ENCODE measurements at regions not wholly inside any gene's neighbourhood (a gene's known extent, or its start where the extent isn't known, plus 50 kb on each side); places are given as distances from the start of the nearest gene placed in this dataset.
"Not testable (repeated sequence)": the region's sequence is repeated elsewhere in the genome, so short reads cannot be mapped to it uniquely, and the experiment has no call there.

- no peak for DNase-seq
Measured at GRCh38 chr3:105982207-105982606, 113.4 kb upstream of the CBLB start.

GRCh38 chr3:105984837-105985236 lies 116.0 kb upstream of the CBLB start:
- no peak for DNase-seq

DNA sequence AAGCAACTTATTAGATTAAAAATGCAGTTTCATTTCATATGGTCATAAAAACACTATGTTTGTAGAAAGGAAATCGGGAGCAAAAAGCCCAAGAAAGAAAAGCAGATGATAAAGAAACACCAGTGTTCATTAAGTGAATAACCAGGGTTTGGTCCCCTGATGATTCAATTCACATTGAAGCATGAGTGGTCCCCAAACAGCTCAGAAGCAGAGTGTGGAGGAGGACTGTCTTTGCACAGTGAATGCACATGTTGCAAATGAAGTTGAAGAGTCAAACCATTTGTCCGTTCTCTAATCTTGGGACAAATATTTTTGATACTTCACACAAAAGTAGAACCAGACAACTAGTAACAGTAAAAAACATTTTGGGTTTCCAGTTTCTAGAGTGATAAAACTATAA lies 117.5 kb upstream of the CBLB start:
- not testable (repeated sequence) for DNase-seq

- no peak for DNase-seq
Measured at GRCh38 chr3:105987809-105988208, 119.0 kb upstream of the CBLB start.

DNA sequence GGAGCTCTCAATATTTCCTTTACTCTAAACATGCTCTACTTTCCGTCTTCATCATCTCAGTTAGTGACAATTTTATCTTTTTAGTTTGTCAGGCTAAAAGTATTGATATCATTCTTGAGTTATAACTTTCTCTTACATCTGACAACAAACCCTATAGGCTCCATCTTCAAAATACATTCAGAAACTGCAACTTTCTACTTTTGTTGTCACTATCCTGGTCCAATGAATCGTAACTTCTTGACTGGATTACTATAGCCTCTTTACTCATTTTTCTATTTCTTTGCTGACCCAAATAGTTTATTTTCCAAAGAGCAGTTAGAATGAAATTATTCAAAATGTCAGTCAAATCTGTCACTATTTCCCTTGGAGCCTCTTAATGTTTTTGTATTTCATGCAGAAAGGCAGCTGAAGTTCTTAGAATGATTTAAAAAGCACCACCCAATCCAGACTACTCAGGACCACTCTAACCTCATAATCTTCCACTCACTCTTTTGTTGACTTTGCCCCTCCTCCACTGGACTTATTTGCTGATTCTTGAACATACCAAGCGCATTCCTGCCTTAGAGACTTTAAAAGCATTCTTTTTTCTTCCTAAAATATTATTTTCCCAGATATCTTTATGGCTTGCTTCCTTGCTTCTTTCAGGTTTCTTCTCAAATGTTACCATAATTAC lies 119.9 kb upstream of the CBLB start:
- no peak for DNase-seq

- no peak for DNase-seq
Measured at GRCh38 chr3:105996781-105997180, 128.0 kb upstream of the CBLB start.

GRCh38 chr3:105997466-105997799 lies 128.6 kb upstream of the CBLB start:
- DNase-seq: no peak

GRCh38 chr3:105997800-105998526 lies 129.2 kb upstream of the CBLB start:
- DNase-seq: no peak

DNA sequence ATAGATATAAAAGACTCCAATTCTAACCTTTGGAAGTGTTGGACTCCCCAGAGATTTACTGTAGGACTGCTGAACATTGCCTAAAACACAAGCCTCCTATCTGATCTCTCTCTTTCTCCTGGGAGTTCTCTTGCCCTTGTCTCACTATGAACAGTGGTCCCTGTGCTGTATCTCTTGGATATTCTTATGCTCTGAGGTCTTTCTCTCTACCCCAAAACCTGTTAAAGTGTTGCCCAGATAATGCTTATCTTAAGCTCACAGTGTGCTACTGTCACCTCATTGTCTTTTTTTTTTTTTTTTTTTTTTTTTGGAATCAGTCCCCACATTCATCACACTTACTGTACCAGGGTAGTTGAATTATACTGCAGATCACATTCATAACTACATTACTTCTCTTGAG lies 131.0 kb upstream of the CBLB start:
- no peak for DNase-seq

DNA sequence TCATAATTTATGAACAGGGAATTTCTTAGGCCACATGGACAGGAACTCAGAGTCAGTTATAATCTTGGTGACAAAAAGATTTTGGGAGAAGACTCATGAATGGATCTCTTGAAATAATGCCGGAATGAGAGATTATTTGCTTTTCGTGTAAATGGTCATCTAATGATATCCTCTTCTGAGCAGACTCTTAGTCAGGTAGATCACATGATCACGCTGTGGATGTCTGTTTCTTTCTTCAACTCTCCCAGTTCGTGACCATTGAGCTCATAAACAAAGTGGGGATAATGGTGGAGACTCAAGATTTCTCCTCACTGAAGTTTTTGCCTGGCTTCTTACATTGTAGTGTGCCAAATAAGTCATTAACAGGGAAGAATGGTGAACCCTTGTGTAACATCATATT lies 133.1 kb upstream of the CBLB start:
- no peak for DNase-seq

DNA sequence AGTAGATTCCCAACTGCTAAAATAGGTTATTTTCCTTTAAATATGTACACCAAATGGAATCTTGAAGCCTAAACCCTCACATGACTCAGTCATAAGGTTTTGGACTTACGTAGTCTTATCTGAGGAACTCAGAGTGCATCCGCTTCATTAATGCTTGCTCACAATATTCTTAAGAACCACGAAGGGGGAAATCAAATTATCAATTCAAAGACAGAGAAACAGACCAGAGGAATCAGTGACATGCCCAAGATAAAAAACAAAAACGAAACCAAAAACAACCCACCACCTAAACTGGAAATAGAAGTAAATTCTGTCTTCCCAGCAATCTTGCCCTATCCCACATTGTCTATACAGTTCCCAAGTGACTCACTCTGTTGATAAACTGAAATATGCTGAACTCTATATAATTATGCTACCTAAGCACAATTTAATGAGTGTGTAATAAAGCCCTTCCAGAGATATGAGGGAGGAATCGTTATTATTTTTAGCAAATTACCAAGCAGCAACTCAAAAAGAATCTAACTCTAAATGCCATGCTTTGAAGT lies 135.4 kb upstream of the CBLB start:
- DNase-seq: no peak

- DNase-seq: no peak
Measured at GRCh38 chr3:106004826-106005225, 136.0 kb upstream of the CBLB start.

DNA sequence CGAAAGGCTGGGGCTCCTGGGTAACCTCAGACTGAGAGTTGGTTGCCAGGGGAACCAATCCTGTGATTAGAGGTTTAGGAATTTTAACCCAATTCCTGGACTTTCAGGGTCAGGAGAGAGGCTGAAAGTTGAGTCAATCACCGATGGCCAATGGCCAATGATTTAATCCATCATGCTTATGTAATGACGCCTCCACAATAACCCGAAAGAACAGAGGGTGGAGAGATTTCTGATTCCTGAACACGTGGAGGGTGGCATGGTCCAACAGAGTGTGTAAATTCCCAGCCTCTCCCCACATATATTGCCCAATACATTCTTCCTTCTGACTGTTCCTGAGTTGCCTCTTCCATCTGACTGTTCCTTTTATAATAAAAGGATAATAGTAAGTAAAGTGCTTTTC lies 137.2 kb upstream of the CBLB start:
- DNase-seq: no peak

GRCh38 chr3:106006571-106006970 lies 137.8 kb upstream of the CBLB start:
- no peak for DNase-seq

- no peak for DNase-seq
Measured at GRCh38 chr3:106007512-106007911, 138.7 kb upstream of the CBLB start.

DNA sequence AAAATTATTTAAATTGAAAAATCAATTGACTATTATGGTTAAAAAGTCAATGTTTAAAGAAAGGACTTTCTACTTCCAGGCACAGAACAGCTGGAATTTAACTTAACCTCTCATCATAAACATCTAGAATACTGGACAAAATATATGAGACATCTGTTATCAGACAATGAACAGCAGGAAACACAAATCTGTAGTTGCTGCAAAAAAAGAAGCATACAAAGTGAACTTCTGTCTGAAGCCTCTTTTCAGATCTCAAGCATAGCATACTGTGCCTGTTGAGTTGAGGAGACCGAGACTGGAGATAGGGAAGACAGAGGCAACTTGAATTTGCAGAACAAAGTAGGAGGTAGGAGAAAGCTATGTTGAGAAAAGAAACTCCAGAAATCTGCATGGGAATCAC lies 140.0 kb upstream of the CBLB start:
- no peak for DNase-seq

- DNase-seq: no peak
Measured at GRCh38 chr3:106010829-106011228, 142.0 kb upstream of the CBLB start.

DNA sequence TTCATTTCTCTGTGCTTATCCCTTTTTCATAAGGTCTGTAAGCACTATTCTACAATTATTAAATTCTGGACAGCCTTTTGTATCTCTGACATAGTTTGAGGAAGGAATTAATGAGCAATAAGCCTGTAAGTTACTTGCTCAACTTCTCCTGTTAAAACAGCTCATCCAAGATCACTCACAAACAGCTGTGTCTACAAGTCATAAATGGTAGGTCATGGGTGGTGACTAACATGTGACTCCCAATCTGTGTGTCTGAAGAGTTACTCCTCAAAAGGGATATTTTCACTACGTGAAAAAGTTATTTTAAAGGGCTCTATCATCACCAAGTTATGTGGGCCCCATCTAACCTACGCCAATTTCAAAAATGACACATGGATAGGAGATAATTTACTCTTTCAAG lies 145.2 kb upstream of the CBLB start:
- no peak for DNase-seq

- no peak for DNase-seq
Measured at GRCh38 chr3:106014518-106014917, 145.7 kb upstream of the CBLB start.

- no peak for DNase-seq
Measured at GRCh38 chr3:106014971-106015370, 146.2 kb upstream of the CBLB start.

- DNase-seq: no peak
Measured at GRCh38 chr3:106018102-106018501, 149.3 kb upstream of the CBLB start.

- no peak for DNase-seq
Measured at GRCh38 chr3:106018929-106019550, 150.2 kb upstream of the CBLB start.

DNA sequence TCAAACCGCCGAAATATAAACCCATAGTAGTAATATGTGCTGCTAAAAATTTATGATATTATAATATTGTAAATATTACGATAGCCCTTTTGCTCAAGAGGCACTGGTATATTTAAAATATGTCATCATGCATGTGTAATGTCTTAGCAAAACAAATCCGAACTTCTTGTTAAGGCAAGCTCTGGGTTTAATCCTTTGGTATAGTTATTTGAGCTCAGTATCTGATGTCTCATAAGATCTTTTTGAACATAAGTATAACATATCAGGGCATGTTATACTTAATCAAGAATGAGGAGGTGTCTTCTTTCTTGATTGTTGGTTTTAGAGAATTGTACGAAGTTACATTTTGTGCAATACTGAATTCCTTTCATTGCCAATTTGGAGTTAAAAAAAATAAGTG lies 154.1 kb upstream of the CBLB start:
- no peak for DNase-seq

DNA sequence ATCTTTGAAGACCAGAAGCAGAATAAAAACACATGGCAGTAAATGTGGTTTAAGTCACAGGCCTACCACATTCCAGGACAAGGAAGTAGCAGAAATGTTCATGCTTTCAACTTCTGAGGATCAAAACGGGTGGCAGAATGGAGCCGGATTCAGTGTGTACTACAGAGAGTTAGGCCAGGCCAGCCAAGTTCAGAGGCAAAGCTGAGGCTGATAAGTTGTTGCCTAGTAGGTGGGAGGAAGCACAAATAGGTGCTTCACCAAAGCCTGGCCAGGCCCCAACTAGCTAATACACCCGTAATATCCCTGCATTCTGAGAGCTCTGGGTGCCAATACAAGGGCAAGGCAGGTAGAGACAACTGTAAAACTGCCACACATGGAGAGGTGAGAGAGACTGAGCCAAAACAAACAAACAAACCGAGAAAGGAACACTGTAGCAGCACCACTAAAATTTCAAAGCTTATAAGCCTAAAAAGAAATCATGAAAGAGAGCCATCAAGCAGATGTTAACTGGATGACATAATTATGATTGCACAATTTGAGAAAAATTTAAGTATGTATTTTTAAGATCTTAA lies 156.4 kb upstream of the CBLB start:
- peak; percentile 14 for DNase-seq
